ENCODE measurements at regions not wholly inside any gene's neighbourhood (a gene's known extent, or its start where the extent isn't known, plus 50 kb on each side); places are given as distances from the start of the nearest gene placed in this dataset.

GRCh38 chr6:156391061-156391672 lies 386.0 kb upstream of the ARID1B start:
- Histone ChIP-seq H3K9me3 (ENCODE audit: control insufficient read depth in 1 of 2, insufficient read depth in 1 of 2, low read depth in 1 of 2, low read length in 2 of 2) (no peaks in the 10 kb centered on the region), H3K36me3 (ENCODE audit: control insufficient read depth in 1 of 2, insufficient read depth in 2 of 2, low read length in 2 of 2) (no peaks in the 10 kb centered on the region), H3K27me3 (ENCODE audit: insufficient read depth, low read length) (no peaks in the 10 kb centered on the region), H2AFZ (ENCODE audit: low read depth, low read length, poor library complexity, severe bottlenecking) (no peak overlapping the region), H3K27ac (ENCODE audit: low read depth, low read length) (no peak overlapping the region), H3K4me2 (ENCODE audit: low read length) (no peak overlapping the region), H3K79me2 (ENCODE audit: insufficient read depth, low read length) (no peaks in the 10 kb centered on the region), H3K4me3 (replicated peaks in 1 of 2; ENCODE audit: low read depth in 1 of 2, low read length in 2 of 2) (no peak overlapping the region), H4K20me1 (ENCODE audit: insufficient read depth) (no peaks in the 10 kb centered on the region), H3K4me1 (ENCODE audit: control insufficient read depth in 1 of 2, insufficient read depth in 2 of 2, low read length in 2 of 2) (no peaks in the 10 kb centered on the region), H3K9ac (ENCODE audit: low read length) (no peak overlapping the region), H3K9me2 (ENCODE audit: insufficient read depth) (no peaks in the 10 kb centered on the region)
- ATAC-seq: no peak
- intact Hi-C loops (cut with micrococcal nuclease): no loop called here
- RAD21 ChIA-PET (ENCODE audit: low non-redundant PET in 1 of 2, low total read pairs in 2 of 2, uncharacterized antibody in 2 of 2, unreplicated experiment in 2 of 2): no interaction called here
- no TSS peak for BruUV-seq (replicated peaks)
- DNase-seq (ENCODE audit: low read depth, low spot score): no peak
- CTCF ChIA-PET: no interaction called here
- TF ChIP-seq RAD21 (IDR thresholded peaks at IDR 0.05; ENCODE audit: low read depth) (no peak), ZBTB33 (IDR thresholded peaks at IDR 0.05; ENCODE audit: extremely low read depth, insufficient replicate concordance, low read length) (no peak), SP1 (IDR thresholded peaks at IDR 0.05; ENCODE audit: low read depth) (no peak), MAX (IDR thresholded peaks at IDR 0.05) (no peak)
- POLR2A ChIA-PET: no interaction called here

GRCh38 chr6:156390621-156391020 lies 386.6 kb upstream of the ARID1B start:
- no peak overlapping the region for H2AFZ ChIP-seq (ENCODE audit: low read depth, low read length, poor library complexity, severe bottlenecking)
- CTCF ChIA-PET: no interaction called here
- DNase-seq (ENCODE audit: low read depth, low spot score) (no peak), ATAC-seq (no peak)
- H3K4me2 ChIP-seq (ENCODE audit: low read length): no peak overlapping the region
- RAD21 ChIA-PET (ENCODE audit: low non-redundant PET in 1 of 2, low total read pairs in 2 of 2, uncharacterized antibody in 2 of 2, unreplicated experiment in 2 of 2): no interaction called here
- BruUV-seq (replicated peaks): no TSS peak
- intact Hi-C loops (cut with micrococcal nuclease): no loop called here
- POLR2A ChIA-PET: no interaction called here
- H3K9ac ChIP-seq (ENCODE audit: low read length): no peak overlapping the region
- no peaks in the 10 kb centered on the region for H3K36me3 ChIP-seq (ENCODE audit: control insufficient read depth in 1 of 2, insufficient read depth in 2 of 2, low read length in 2 of 2)
- no peak overlapping the region for H3K27ac ChIP-seq (ENCODE audit: low read depth, low read length)
- H3K27me3 ChIP-seq (ENCODE audit: insufficient read depth, low read length): no peaks in the 10 kb centered on the region
- no peaks in the 10 kb centered on the region for H3K9me3 ChIP-seq (ENCODE audit: control insufficient read depth in 1 of 2, insufficient read depth in 1 of 2, low read depth in 1 of 2, low read length in 2 of 2)
- no peaks in the 10 kb centered on the region for H4K20me1 ChIP-seq (ENCODE audit: insufficient read depth)
- H3K4me3 ChIP-seq (replicated peaks in 1 of 2; ENCODE audit: low read depth in 1 of 2, low read length in 2 of 2): no peak overlapping the region
- no peak for TF ChIP-seq MAX (IDR thresholded peaks at IDR 0.05)
- TF ChIP-seq ZBTB33 (IDR thresholded peaks at IDR 0.05; ENCODE audit: extremely low read depth, insufficient replicate concordance, low read length): no peak
- no peak for TF ChIP-seq SIN3A (IDR thresholded peaks at IDR 0.05; ENCODE audit: low read depth)
- H3K9me2 ChIP-seq (ENCODE audit: insufficient read depth): no peaks in the 10 kb centered on the region
- H3K79me2 ChIP-seq (ENCODE audit: insufficient read depth, low read length): no peaks in the 10 kb centered on the region
- H3K4me1 ChIP-seq (ENCODE audit: control insufficient read depth in 1 of 2, insufficient read depth in 2 of 2, low read length in 2 of 2): no peaks in the 10 kb centered on the region
